ENCODE measurements at regions not wholly inside any gene's neighbourhood (a gene's known extent, or its start where the extent isn't known, plus 50 kb on each side); places are given as distances from the start of the nearest gene placed in this dataset.
"Not testable (repeated sequence)": the region's sequence is repeated elsewhere in the genome, so short reads cannot be mapped to it uniquely, and the experiment has no call there.

DNA sequence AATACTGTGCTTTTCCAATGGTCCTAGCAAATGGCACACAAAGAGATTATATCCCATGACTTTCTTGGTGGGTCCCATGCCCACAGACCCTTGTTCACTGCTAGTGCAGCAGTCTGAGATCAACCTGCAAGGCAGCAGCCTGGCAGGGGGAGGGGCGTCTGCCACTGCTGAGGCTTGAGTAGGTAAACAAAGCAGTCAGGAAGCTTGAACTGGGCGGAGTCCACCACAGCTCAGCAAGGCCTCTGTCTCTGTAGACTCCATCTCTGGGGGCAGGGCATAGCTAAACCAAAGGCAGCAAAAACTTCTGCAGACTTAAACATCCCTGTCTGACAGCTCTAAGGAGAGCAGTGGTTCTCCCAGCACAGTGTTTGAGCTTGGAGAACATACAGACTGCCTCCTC lies 82.9 kb downstream of the ZNF737 start:
- DNase-seq: no peak

DNA sequence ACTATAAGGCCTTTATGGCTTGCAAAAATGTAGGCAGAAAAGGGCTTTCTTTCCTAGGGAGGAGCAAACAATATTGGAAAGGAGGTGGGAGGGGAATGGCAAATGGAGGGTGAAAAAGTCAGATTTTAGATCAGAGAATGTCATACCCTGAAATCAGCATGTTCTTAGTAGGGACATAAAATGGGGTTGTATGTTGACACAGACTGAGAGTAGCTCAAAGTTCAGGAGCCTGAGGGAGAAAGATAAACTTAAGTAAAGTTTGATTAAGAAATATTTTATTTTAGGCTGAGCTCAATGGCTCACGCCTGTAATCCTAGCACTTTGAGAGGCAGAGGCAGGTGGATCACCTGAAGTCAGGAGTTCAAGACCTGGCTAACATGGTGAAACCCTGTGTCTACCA lies 83.8 kb downstream of the ZNF737 start:
- no peak for DNase-seq

DNA sequence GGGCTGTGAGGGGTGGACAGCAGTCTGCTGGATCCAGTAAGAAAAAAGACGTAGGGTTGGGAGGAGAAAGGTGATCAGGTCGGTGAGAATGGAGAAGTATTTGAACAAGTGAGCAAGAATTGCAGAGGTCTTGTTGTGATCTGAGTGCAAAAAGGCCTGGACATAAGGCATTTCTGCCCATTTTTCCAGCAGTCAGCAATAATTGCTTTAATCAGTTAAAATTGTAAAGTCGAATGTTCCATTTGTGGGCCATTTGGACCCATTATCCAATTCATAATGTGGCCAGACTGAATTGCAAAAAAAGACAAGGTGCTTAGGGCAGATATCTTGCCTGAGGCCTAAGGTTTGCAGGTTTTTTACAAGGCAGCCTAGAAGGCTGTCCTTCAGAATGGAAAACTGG lies 86.1 kb downstream of the ZNF737 start:
- no peak for DNase-seq

DNA sequence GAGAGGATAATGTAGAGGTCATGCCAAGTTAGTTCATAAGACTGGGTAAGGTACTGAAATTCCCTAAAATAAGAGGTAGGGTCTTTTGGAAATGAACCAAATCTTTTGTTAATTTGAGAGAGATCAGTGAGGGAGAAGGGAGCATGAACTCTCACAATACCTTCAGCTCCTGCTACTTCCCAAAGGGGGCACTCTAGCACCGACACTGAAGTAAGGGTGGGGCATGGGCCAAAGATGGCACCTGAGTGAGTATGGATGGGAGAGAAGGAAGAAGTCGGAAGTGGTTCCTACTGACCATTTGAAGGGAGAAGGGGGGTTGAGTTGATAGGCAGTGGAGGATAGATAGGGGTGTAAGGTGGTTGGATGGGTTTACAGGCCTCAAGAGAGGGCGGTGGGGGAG lies 86.6 kb downstream of the ZNF737 start:
- no peak for DNase-seq

DNA sequence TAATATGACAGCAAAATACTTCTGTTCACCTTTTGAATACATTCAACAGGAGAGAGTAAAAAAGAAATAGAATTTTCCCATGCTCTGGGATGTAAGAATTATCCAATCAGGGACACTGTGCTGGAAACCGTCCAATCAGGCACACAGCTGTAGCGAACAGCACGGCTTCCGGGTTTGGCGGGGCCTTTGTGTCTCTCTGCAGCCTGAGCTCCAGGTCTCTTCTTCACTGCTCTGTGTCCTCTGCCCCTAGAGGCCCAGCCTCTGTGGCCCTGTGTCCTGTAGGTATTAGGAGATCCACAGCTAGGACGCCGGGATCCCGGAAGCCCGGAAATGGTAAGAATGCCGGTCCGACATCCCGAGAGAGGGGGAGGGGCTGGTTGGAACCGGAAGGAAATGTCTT lies 92.7 kb downstream of the ZNF737 start:
- no peak for DNase-seq

DNA sequence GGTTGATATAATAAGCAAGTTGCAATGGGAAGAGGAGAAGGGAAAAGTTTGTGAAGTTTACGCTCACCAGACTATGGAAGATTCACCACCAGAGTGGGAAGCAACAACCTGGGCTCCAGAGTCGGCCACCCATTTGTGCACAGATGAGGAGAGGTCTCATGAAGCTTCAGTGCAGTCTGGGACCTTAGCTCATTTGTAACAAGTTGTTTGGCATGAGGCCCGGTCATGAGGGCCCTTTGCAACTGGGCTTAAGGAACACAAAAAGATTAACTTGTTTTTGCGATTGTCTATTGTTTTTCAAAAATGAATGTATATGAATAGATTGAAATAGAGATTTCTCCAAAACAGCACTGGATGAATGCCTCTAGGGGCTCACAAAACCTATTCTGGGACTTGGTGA lies 94.2 kb downstream of the ZNF737 start:
- no peak for DNase-seq

DNA sequence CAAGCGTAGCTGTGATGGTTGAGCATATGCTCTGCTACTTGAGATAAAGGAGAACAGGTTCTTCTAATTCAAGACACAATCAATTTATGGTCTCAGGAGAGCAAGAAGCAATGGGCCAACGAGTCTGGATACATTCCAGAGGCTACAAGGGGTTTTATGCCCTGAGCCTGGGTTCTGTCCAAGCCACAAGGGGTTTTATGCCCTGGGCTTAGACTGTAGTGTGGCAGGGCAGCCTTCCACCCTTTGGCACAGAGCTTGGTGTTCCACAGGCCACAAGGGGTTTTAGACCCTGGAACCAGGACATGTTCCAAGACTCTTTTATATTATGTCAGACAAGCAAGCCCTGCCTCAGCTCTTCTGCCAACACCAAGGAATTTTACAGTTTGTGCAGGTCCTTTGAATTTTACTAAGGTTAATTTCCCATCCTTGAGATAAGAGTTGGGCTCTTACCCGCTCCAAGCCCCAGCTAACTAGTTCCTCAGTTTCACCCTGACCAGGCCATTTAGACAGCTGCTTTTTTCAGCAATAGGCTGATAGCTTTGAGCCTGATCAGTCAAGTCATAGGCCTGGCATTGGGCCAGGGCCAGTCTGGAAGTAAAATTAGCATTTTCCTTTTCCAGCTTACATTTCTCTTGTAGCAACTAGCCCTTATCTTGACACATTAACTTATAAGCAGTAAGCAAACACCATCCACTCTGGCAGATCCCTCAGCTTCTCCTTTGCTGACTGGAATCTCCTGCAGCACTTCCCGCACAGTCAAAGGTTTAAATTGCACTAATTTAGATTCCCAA lies 95.0 kb downstream of the ZNF737 start:
- DNase-seq: no peak

DNA sequence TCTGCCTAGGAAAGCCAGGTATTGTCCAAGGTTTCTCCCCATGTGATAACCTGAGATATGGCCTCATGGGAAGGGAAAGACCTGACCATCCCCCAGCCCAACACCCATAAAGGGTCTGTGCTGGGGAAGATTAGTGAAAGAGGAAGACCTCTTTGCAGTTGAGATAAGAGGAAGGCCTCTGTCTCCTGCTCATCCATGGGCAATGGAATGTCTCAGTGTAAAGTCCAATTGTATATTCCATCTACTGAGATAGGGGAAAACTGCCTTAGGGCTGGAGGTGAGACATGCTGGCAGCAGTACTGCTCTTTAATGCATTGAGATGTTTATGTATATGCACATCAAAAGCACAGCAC lies 99.0 kb downstream of the ZNF737 start:
- DNase-seq: not testable (repeated sequence)

DNA sequence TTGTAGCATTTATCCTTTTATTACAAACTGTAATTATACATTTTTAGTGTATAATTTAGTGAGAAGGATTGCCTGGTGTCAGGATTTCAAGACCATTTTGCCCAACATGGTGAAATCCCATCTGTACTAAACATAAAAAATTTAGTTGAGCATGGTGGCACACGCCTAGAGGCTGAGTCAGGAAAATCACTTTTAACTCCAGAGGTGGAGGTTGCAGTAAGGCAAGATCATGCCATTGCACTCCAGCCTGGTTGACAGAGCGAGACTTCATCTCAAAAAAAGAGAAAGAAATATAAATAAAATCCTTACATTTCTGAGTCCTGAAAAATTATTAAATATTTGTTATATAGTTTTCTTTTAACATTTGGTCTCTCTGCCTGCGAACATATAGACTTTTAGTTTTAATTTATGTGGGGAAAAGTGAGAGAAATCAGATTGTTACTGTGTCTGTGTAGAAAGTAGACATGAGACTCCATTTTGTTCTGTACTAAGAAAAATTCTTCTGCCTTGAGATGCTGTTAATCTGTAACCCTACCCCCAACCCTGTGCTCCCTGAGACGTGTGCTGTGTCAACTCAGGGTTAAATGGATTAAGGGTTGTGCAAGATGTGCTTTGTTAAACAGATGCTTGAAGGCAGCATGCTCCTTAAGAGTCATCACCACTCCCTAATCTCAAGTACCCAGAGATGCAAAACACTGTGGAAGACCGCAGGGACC lies 99.5 kb downstream of the ZNF737 start:
- peak; percentile 43 for DNase-seq

DNA sequence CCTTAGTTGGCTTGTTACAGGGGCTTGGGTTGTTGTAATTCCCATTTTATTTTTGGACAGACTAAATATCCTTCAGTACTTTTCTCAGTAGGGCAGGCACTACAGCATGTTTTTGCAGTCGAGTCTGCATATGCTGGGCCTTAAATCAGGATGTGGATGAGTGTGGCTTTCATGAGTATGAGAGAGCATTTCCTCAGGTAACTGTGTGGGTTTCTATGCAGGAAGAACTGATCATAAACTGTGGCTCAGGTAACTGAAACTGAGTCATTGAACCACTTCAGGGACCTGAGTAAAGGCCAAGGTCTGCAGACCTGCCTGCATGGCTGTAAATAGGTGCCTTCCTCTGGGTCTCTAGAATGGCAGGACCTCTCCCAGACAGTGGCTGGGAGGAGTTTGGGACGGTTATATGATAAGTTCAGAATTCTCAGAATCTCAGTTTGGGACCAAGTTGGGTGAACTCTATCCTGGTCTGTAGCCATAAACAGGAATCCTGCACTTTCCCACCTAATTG lies 112.1 kb downstream of the ZNF737 start:
- DNase-seq: no peak

DNA sequence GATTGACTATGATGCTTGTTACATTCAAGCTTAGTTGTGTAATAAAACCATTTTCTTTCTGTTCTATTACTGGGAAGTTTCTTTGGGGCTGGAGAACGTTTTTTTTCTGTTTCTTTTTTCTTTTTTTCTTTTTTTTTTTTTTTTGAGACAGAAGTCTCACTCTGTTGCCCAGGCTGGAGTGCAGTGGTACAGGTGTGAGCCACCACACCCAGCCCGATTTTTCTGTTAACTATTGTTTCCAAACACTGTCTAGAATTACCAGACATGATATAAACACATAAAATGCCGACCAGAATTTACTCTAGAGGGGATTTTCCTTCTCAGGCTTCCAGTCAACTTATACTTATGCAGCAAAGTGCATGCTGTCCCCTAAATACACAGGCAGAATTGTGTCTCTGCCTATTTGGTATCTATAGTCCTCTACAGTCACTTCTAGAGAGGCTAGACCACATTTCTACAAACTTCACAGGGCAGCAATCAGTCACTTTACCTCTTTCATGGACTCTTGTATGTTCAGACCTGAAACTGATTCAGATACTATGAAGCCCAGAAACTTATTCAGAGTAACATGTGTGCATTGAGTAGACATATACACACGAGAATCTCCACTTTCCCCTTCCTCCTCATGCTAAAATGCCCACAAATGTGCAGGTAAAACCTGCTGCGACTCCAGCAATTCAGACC lies 121.2 kb downstream of the ZNF737 start:
- no peak for DNase-seq

DNA sequence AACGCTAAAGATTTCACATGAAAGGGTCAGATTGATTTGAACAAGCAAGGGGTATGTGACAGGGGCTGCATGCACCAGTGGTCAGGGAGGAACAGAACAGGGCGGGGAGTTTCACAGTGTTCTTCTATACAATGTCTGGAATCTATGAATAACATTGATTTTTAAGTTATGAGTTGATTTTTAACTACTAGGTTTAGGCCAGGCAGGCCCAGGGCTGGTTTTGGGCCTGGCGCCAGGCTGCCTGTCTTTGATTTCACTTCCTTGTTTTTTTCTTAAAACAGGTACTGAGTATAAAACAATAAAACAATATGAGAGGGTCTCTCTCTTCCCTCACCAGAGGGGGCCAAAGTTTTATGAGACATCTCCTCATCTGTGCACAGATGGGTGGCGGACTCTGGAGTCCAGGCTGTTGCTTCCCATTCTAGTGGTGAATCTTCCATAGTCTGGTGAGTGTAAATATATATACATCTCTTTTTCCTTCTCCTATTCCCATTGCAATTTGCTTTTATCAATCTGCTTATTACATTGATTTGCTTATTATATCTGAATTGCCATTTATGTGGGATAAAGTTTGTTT lies 133.2 kb downstream of the ZNF737 start:
- not testable (repeated sequence) for DNase-seq

DNA sequence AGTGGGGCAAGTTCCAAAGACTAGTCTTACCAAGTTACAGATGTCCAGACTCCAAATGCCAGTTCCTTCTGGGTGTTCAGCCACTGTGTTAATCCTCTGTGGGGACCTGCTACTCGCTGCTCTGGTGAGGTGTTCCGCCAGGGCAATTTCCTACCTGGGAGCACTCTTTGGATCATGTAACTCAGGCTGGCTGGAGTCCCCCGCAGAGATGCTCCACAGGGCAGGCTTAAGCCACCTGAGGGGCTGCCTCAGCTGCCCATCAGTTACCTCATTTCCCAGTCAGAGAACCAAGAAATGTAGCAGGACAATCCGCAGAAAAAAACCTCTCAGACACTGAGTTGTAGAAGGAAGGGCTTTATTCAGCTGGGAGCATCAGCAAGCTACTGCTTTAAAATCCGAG lies 133.8 kb downstream of the ZNF737 start:
- DNase-seq: no peak

DNA sequence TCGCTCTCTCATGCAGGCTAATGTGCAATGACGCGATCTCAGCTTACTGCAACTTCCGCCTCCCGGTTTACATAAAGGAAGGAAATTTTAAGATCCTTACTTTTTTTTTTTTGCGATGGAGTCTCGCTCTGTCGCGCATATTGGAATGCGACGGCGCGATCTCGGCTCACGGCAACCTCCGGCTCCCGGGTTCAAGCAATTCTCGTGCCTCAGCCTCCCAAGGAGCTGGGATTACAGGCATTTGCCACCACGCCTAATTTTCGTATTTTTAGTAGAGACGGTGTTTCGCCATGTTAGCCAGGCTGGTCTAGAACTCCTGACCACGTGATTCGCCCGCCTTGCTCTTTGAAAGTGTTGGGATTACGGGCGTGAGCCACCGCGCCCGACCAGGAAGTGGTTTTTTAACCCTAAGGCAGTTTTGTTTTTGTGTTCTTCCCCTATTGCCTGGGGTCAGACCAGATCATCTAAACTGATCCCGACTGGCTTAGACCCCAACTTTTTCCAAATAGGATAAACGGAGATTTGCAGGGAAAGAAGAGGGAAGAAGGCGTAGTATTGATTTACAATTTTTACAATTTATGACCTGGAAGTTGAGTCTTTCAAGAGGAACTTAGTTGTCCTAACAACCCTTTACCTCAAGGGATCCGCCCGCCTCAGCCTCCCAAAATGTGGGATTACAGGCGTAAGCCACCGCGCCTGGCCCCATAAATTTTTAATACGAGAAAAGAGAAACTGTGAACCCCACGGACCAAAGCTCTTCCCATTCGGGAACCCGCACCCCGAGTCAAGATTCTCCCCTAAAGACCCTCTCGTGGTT lies 142.0 kb downstream of the ZNF737 start:
- no peak for DNase-seq

DNA sequence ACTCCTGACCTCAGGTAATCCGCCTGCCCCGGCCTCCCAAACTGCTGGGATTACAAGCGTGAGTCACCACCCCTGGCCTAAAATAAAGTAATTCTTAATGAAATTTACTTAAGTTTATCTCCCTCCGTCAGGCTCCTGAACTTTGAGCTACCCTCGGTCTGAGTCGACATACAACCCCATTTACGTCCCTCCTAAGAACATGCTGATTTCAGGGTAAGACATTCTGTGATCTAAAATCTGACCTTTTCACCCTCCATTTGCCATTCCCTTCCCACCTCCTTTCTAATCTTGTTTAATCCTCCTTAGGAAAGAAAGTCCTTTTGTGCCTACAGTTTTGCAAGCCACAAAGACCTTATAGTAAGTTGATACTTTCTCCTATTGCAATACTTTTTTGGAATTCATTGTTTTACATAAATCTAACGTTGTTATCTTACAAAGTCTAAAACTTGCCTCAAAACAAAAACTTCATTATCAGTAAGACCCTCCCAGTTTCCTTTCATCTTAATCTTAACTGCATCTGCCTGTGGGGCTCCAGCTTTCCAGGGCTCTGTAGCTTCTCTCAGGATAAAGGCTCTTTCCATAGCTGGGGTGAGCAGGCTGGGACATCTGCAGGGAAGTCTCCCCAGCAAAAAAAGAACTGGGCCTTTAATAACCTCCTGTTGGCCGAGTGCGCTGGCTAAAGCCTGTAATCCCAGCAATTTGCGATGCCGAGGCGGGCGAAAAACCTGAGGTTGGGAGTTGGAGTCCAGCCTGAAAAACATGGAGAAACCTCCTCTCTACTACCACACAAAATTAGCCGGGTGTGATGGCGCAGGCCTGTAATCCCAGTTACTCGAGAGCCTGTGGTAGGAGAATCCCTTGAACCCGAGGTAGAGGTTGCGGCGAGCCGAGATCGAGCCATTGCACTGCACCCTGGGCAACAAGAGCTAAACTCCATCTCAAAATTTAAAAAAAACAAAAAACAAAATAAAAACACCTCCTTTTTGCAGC lies 143.1 kb downstream of the ZNF737 start:
- DNase-seq: peak; percentile 39

DNA sequence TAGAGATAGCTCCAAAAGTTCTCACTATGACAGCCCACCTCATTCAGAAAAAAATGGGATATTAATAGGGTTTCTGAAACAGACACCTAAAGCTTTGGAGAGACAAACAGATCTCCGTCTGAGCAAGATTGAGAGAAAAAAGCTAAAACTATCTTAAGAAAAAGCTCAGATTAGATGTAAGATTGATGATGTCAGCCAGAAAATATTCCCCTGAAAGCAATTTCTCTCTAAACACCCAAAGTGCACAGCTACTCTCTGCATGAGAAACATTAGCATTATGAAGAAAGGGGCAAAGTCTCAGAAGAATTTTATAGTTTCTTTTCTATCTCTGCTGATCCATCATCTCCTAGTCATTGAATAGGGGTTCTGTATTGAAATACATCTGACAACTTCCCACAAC lies 148.9 kb downstream of the ZNF737 start:
- DNase-seq: no peak

DNA sequence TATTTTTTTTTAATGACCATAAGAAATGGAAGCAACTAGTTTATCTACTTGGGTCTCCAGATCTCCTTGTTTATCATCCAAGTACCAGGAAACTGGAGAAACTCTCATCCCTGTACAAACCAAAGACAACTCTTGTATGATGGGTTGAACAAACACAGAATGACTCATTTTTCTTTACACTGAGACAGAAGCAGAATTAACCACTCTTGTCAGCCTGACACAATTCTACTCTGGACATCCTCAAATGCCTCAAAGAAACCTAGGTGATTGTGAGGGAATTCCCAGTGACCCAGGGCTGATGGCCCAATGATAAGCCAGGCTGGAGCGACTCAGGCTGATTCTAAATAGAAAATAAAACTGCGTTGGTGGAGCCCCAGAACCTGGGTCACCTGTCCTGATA lies 151.5 kb downstream of the ZNF737 start:
- no peak for DNase-seq

DNA sequence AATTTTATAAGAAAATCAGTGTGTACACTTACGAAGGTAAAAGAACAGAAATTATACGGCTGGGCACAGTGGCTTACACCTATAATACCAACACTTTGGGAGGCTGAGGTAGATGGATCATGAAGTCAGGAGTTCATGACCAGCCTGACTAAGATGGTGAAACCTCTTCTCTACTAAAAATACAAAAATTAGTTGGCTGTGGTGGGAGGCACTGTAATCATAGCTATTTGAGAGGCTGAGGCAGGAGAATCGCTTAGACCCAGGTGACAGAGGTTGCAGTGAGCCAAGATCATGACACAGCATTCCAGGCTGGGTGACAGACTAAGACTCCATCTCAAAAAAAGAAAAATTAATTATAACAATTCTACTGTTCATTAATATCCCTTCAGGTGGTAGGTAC lies 151.9 kb downstream of the ZNF737 start:
- no peak for DNase-seq

DNA sequence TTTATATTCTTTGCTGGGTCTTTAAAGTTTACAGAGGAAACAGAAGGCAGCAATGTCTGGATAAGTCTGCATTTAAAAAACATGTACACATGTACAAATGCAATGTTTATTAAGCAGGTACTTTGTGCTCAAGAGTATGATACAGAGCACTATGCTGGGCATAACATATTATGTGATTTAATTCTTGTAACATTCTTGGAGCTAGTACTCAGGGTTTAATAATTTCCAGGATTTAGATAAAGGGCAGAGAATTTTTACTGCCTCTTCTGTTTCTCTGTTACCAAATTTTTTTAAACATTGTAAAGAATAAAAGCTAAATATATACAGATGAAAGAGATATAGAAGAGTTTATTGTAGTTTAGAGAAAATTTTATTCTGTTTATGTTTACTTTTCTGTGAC lies 152.7 kb downstream of the ZNF737 start:
- no peak for DNase-seq

DNA sequence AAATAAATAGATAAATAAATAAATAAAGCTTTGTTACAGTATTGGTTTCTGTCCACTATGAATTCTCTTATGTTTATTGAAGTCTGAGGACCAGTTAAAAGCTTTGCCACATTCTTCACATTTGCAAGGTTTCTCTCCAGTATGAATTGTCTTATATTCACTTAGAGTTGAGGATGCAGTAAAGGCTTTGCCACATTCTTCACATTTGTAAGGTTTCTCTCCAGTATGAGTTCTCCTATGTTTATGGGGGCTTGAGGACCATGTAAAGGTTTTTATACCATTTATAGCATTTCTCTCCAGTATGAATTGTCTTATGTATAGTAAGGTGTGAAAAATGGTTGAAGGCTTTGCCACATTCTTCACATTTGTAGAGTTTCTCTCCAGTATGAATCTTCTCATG lies 168.3 kb downstream of the ZNF737 start:
- no peak for DNase-seq

DNA sequence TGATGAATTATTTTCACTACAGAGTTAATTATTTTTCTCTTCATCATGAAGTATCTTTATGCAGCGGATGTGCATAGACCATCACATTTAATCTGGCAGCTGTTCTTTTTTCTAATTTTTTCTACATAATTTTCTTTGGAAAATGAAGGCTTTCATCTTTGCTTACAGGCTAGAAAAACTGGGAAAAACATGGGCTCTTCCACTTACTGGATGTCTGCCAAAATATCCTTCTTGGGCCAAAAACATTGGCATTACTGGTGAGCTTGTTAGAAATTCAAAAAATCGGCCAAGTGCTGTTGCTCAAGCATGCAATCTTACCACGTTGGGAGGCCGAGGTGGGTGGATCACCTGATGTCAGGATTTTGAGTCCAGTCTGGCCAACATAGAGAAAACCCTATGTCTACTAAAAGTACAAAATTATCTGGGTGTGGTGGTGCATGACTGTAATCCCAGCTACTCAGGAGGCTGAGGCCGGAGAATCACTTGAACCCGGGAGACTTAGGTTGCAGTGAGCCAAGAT lies 176.8 kb downstream of the ZNF737 start:
- no peak for DNase-seq
